ENCODE measurements at regions not wholly inside any gene's neighbourhood (a gene's known extent, or its start where the extent isn't known, plus 50 kb on each side); places are given as distances from the start of the nearest gene placed in this dataset.

- TF ChIP-seq SRF (IDR thresholded peaks at IDR 0.05; ENCODE audit: low read depth) (no peak), POLR2A (IDR thresholded peaks at IDR 0.05; ENCODE audit: borderline replicate concordance, extremely low read depth, insufficient read depth, insufficient read length) (no peak), CTCF (IDR thresholded peaks at IDR 0.05 in 2 of 3, conservative IDR thresholded peaks at IDR 0.05 in 1 of 3; ENCODE audit: borderline replicate concordance in 1 of 3, insufficient read depth in 1 of 3, low read depth in 2 of 3, low read length in 2 of 3) (no peak), EZH2 (IDR thresholded peaks at IDR 0.05) (no peak), SP1 (IDR thresholded peaks at IDR 0.05; ENCODE audit: low read depth) (no peak), RAD21 (IDR thresholded peaks at IDR 0.05; ENCODE audit: low read depth) (no peak), ATF3 (IDR thresholded peaks at IDR 0.05) (no peak), REST (IDR thresholded peaks at IDR 0.05; ENCODE audit: low read depth) (no peak)
Observed at GRCh38 chr13:34756572-34756971, 185.5 kb upstream of the NBEA start.
